Testis (tissue), 2 donors: ENCODE measurements at regions not wholly inside any gene's neighbourhood (a gene's known extent, or its start where the extent isn't known, plus 50 kb on each side); places are given as distances from the start of the nearest gene placed in this dataset.

Source experiments
- CTCF ChIP-seq, 3 experiments: fragments of 450-650 bp in 2 of 3; fragments of 200-600 bp in 1 of 3; sonication (generic) in 1 of 3; IDR thresholded peaks; one replicate each; pipeline ENCODE4 v1.5.1; 2016 to 2019; ENCODE audit warnings: antibody characterized with exemption in 3 of 3, mild to moderate bottlenecking in 2 of 3, moderate library complexity in 1 of 3
- POLR2A ChIP-seq: fragments of 450-650 bp; IDR thresholded peaks from one replicate; pipeline ENCODE4 v1.6.1; 2017; ENCODE audit warnings: antibody characterized with exemption, mild to moderate bottlenecking, moderate library complexity

DNA sequence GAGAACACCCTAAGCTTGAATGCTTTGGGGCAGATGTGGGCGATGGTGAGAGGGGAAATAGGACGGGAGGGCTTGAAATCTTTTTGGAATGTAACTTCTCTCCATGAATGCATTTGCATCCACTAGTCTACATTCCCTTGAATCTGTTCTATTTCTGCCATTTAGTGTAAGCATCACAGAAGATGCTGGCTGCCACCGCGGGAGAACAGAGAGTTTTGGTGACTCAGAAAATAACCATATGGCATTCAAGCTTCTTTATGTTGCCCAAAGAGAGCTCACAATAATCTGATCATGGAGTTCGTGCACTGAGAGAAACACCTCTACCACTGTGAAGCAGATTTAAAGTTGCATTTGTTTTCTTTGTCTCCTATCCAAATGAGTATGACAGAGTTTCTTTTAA lies 52.6 kb upstream of the OTX2 start:
- TF ChIP-seq CTCF (IDR thresholded peaks at IDR 0.05) = no peak
- no peak for TF ChIP-seq POLR2A
